ENCODE measurements at regions not wholly inside any gene's neighbourhood (a gene's known extent, or its start where the extent isn't known, plus 50 kb on each side); places are given as distances from the start of the nearest gene placed in this dataset.
"Not testable (repeated sequence)": the region's sequence is repeated elsewhere in the genome, so short reads cannot be mapped to it uniquely, and the experiment has no call there.

GRCh38 chr13:50543782-50544181, 299.7 kb downstream of the DLEU7 start:
- no peak overlapping the region for H3K4me3 ChIP-seq (ENCODE audit: control insufficient read depth, low read depth, low read length)
- TF ChIP-seq CTCF (IDR thresholded peaks at IDR 0.05; ENCODE audit: control insufficient read depth, insufficient read depth, low read depth, low read length, missing control alignments): no peak
- no peak for DNase-seq (ENCODE audit: low read depth)

GRCh38 chr13:50544211-50544610, 299.3 kb downstream of the DLEU7 start:
- H3K4me3 ChIP-seq (ENCODE audit: control insufficient read depth, low read depth, low read length): no peak overlapping the region
- no peak for DNase-seq (ENCODE audit: low read depth)

GRCh38 chr13:50547175-50547574, 296.3 kb downstream of the DLEU7 start:
- not testable (repeated sequence) for H3K4me3 ChIP-seq (ENCODE audit: control insufficient read depth, low read depth, low read length); DNase-seq (ENCODE audit: low read depth)

More at GRCh38 chr13:50544211-50544610, 299.3 kb downstream of the DLEU7 start:
- no peak for TF ChIP-seq CTCF (IDR thresholded peaks at IDR 0.05; ENCODE audit: control insufficient read depth, insufficient read depth, low read depth, low read length, missing control alignments)

GRCh38 chr13:50548586-50548985, 294.9 kb downstream of the DLEU7 start:
- no peak for DNase-seq (ENCODE audit: low read depth)
- no peak overlapping the region for H3K4me3 ChIP-seq (ENCODE audit: control insufficient read depth, low read depth, low read length)
- TF ChIP-seq CTCF (IDR thresholded peaks at IDR 0.05; ENCODE audit: control insufficient read depth, insufficient read depth, low read depth, low read length, missing control alignments): no peak

- DNase-seq (ENCODE audit: low read depth): no peak
- no peak for TF ChIP-seq CTCF (IDR thresholded peaks at IDR 0.05; ENCODE audit: control insufficient read depth, insufficient read depth, low read depth, low read length, missing control alignments)
- H3K4me3 ChIP-seq (ENCODE audit: control insufficient read depth, low read depth, low read length): no peak overlapping the region
Observed at GRCh38 chr13:50549221-50549942, 294.1 kb downstream of the DLEU7 start.

- TF ChIP-seq CTCF (IDR thresholded peaks at IDR 0.05; ENCODE audit: control insufficient read depth, insufficient read depth, low read depth, low read length, missing control alignments): no peak
- no peak overlapping the region for H3K4me3 ChIP-seq (ENCODE audit: control insufficient read depth, low read depth, low read length)
- DNase-seq (ENCODE audit: low read depth): no peak
Observed at GRCh38 chr13:50550151-50550550, 293.3 kb downstream of the DLEU7 start.

GRCh38 chr13:50552424-50552966, 291.0 kb downstream of the DLEU7 start:
- no peak for DNase-seq (ENCODE audit: low read depth)
- H3K4me3 ChIP-seq (ENCODE audit: control insufficient read depth, low read depth, low read length): no peak overlapping the region
- TF ChIP-seq CTCF (IDR thresholded peaks at IDR 0.05; ENCODE audit: control insufficient read depth, insufficient read depth, low read depth, low read length, missing control alignments): no peak

Measured in AG09309 (cell line).